Stimulated activated CD8-positive, alpha-beta memory T cell treated with anti-CD3 and anti-CD28 coated beads, Interleukin-15, amount 100 ng/mL, for 48 hours (primary cell): ENCODE measurements at regions not wholly inside any gene's neighbourhood (a gene's known extent, or its start where the extent isn't known, plus 50 kb on each side); places are given as distances from the start of the nearest gene placed in this dataset.
"Not testable (repeated sequence)": the region's sequence is repeated elsewhere in the genome, so short reads cannot be mapped to it uniquely, and the experiment has no call there.

Experiments used
- DNase-seq, 2 donors: peaks; one replicate each; pipeline ENCODE4 v3.0.0-alpha.2; 2020; ENCODE audit warnings: low read depth in 2 of 2

DNA sequence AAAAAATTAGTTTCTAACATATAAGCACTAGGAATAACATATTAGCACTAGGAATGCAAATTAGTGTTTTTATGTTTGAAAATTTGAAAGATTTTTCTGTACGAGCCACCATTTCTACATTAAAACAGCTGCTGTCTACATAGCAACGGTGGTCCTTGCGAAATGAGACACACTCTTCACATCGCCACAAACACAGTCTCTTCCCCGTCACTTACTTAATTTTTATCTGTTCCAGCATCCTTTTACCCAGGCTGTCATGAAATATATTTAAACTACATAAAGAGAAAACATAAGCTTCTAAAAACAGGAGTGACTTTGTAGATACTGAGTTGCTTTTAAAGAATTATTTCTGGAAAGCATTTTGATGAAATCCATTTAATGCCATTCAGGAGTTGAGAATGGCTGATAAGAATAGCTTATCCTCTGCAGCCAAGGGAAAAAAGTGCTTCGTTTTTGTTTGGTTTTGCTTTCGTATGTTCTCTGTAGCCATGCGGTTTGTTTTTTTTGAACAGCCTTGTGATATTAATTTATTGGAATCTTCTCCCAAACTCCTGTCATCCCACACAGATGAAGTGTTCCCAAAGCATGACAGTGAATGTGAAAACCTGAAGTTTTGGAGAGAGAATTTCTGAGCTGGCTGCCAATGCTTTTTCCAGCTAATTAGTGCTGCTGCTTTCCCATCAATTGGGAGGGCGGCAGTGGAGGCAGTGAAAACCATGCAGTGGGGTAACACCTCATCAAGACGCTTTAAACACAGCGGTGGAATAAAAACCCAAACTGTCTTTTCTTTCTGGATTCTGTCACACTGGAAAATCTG is 603.7 kb upstream of the ADARB2 start:
- no peak for DNase-seq

DNA sequence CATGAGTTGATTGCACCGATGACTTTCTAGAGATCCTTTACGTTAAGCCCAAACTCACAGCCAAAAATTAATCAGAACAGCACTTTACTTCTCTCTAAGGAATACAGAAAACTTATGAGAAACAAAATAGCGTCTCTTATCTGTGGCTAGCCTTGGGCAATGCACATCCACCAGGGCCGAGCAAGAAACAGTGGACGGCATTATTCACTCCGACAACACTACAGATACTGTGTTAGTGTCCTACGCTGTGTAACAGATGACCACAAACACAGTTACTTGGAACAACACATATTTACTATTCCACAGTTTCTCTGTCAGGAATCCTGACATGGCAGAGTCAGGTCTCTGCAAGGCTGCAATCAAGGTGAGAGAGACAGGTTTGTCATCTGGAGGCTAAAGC is 598.3 kb upstream of the ADARB2 start:
- DNase-seq: no peak

DNA sequence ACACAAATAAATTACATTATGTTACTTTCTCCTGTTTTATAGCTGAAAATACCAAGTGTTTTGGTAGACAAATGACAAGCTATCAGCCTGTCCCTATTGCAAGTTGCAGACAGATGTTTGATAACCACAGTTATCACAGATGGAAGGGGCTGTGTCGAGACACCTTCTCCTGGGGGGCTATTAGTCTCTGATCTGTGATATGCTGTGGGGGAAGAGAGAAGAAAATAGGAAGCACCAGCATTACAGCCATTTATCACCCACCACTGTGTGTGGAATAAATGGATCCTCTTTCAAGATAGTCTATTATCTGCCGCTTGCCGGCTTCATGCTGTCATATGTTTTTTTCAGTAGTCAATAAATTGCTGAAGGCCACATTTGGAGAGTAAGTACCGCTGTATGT is 597.2 kb upstream of the ADARB2 start:
- DNase-seq: no peak

DNA sequence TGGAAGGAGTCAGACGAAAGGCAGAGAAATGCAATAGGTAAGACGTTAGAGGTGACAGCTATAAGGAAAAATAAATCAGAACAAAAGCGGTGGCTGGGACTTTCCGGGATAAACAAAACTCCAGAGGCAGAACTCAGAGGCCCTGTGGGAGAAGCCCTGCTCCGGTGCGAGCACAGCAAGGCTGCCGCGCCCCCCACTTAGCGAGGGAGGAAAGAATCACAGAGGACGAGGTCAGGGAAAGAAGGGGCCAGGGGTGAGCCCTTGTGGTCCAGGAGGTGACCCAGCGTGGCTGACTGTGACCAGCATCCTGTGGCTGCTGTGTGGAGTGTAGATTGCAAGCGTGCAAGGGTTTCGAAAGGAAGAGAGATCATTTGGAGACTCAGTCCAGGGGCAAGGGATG is 591.8 kb upstream of the ADARB2 start:
- DNase-seq: no peak

DNA sequence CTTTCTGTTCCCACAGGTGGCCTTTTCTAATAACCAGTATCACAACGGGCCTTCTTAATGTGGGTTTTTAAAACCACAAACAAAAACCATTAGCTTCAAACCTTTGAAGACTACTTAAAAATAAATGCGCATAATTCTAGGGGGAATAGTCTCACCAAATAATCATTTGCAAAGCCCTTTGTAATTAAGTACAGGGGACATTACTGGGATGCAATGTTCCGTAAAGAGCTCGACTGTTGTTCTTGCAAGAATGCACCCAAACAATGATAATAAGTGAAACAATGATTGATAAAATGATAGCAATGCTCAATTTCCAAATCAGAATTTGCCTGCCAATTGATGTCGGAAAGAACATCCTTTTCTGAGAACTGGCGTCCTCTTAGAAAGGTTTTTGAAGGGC is 589.1 kb upstream of the ADARB2 start:
- no peak for DNase-seq

DNA sequence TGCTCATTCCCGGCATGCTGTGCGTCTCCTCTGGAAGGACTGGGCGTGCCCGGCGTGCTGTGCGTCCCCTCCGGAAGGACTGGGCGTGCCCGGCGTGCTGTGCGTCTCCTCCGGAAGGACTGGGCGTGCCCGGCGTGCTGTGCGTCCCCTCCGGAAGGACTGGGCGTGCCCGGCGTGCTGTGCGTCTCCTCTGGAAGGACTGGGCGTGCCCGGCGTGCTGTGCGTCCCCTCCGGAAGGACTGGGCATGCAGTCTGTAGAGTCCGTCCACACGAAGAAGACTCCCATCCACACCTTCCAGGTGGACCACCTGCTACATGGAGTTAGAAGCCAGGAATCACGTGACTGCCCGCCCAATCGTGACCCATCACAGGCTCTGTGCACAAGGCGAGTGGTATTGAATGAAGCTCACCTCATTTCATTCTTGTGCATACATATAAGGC is 577.7 kb upstream of the ADARB2 start:
- DNase-seq: not testable (repeated sequence)

DNA sequence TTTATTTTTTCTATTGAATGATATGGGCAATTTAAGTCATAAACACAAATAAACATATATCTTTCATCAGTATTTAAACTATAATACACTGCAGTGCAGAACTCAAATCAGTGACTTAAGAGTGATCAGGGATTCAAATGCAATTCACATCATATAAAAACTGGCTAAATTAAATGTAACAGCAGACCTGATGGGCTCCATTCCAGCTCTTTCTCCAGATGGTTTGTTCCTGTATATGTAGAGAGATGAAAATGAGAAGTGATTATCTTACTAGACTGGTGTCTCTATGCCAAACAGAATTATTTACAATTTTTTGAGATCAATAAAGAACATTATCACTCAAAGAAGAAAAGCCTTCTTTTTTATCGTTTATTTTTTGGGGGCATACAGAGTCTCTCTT is 568.8 kb upstream of the ADARB2 start:
- DNase-seq: no peak

DNA sequence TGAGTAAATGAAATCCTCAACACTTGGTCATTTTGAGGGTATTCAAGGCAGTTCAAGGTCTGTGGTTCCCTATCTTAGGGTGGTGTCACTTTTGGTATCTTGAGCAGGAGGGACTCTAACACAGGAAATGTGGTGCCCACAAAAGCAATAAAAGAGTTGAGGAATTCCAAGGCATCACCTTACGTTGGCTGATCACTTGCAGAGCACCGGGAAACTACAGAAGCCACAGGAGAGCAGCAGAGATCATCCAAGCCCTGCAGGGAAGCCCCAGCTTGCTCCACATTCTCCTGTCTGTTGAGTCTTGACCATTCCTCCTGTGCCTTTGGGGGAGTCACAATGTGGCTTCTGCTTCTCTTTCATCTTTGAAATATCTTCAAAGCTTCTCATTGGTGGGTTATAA is 565.8 kb upstream of the ADARB2 start:
- no peak for DNase-seq

DNA sequence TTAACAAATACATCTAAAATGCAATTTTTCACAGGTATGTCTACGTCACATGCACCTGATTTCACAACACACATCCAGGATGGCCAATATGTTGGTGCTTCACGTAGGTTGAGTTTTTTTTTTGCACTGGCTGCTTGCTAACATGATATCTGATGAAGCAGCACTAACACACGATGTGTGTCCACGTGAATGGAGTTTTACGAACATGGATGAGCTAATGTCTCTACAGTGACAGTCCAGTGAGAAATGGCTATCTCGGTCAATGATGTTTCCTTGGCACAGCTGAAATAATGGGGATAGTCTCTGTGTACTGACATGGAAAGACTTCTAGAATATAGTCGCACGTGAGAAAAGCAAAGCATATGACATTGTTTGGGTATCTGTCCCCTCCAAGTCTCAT is 563.9 kb upstream of the ADARB2 start:
- no peak for DNase-seq

DNA sequence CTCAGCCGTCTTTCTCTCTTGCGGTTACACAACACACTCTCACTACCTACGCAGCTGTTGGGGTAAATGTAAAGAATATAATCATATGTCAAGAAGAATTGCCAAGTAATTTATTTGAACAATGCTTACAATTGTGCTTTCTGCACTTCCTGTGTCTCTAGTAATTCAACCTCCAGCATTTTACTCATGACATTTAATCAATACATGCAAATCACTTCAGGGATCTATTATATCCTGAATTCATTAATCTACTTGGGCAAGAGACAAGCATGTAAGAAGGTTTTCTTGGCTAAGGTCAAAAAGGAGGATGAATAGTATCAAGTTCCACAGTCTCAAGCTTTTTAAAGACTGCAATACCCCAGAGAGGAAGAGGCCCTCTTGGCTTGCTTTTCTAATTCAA is 562.9 kb upstream of the ADARB2 start:
- no peak for DNase-seq

DNA sequence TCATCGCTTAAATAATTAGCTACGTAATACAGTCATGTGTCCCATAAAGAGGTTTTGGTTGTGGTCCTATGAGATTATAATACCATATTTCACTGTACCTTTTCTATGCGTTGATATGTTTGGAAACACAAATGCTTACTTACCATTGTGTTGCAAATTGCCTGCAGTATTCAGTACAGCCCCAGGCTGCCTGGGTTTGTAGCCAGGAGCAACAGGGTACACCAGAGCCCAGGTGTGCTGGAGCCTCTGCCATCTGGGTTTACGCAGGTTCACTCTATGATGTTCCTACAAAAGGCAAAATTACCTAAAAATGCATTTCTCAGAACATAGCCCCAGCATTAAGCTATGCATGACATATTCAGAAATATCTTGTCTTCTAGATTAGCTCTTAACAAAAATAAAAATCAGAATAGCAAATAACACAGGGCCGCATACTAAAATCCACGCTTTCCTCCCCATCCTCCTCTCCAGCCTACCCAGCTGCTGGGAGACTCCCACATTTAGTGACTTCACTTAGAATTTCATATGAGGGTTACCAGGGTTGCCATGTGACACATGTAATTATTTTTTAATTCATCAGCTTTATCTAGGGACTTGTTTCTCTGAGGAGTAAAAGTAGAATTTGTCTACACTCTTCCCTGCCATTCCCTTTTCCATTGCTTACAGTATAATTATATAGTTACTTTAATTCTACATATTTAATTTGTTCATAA is 559.0 kb upstream of the ADARB2 start:
- no peak for DNase-seq

DNA sequence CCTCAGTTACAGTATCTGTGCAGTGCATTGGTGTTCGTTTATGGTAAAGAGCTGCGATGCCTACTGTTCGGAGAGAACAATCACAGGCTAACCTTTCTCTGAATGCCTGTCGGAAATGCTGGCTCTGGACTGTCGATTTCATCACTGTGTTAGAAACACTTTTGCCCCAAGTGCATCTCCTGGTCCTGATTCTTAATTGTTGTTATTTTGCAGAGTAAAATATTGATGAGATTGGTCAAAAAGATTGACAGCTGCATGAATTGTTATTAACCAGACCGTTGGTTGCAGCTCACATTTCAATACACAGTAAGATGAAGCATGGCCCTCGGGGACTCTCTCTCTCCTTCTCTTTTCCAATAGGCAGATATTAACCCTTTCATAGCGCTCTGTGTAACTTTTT is 557.4 kb upstream of the ADARB2 start:
- DNase-seq: no peak

DNA sequence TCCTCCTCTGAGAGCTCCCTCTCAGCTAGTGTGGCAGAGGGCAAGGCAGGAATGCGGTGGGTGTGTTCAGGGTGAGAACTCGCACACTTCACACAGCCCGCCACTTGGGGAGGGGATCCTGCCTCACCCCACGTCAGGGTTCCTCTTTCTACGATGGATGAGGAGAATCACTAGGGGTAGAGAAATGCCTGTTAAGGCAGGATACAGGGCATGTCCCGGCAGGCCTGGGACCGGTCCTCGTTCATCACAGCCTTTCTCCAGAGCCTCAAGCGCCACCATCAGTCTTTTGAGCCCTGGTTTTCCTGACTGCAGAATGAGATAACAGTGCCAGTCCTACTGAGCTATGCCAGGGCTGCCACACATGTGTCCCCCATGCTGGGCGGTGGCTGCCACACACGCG is 546.7 kb upstream of the ADARB2 start:
- no peak for DNase-seq

DNA sequence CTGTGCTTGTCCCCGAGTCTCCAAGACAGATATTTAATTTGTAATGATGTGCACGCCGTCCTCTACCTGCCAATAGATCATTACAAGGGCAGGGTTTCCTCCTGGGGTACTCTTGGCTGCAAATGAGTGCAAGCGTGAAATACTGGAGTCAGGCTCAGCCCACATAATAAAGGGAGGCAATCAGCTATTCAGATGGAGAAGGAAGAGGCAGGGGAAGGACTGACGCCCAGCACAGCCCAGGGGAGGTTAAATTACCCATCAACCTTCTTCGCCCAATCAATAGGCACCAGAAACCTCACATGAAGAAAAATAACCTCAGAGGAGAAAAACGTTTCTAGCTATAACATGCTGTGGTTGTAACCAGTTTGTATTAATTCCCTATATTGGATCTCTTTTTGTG is 544.9 kb upstream of the ADARB2 start:
- DNase-seq: no peak

DNA sequence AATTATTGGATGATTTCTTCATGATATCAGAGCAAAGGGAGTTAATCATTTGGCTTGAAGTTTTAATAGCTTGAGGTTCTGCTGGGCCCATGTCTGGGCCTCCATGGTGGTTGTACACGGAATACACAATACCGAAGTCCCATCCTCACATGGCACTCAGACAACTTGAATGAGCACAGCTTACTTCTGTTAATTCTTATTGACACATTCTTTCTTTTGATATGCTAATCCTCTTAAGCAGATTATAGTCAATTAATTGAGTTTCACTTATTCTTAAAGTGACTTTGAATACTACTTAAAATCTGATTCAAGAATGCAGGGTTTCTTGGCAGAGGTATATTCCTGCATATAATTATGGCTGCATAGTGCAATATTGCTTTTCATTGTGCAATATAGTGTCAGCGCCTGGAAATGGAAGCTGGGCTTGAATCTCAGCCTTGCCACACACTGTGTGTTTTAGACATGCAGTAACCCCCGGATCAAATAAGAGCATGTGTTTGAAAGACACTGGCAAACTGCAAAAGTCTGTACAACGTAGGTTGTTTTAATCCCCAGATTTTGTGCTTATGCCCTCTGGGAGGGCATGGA is 543.5 kb upstream of the ADARB2 start:
- DNase-seq: no peak

DNA sequence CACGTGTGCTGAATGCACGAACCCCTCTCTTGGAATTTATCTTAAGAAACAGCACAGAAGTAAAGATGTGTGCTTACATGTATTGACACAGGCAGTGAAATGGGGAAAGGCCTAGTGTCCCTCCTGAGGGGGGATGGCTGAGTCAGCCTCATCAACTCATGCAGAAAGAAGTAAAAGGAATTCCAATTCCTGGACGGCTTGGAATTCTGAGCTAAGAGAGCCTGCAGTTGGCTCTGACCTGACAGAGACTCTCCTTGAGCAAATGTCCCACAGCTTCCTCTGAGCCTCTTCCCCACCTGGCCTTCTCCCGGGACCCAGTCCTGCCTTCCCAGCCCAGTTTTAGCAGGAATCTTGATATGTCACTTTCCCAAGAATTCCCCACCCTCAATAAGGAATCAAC is 542.4 kb upstream of the ADARB2 start:
- no peak for DNase-seq

DNA sequence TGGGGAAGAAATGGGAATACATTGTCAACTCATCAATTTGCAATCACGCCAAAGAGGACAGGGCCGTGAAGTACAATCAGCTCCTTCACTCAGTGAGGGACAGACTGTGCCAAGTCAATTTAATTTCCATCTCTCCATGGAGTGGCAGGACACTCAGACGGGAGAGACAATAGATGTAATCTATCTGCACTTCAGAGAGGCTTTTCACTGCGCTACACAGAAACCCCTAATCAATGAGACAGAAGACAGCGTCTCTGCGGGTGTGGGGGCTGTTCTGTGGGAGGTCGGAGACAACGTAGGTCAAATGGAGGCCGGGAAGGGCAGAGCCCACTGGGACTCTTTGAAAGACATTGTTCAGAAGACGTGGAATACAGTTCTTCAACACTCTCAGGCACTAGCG is 541.0 kb upstream of the ADARB2 start:
- DNase-seq: no peak

DNA sequence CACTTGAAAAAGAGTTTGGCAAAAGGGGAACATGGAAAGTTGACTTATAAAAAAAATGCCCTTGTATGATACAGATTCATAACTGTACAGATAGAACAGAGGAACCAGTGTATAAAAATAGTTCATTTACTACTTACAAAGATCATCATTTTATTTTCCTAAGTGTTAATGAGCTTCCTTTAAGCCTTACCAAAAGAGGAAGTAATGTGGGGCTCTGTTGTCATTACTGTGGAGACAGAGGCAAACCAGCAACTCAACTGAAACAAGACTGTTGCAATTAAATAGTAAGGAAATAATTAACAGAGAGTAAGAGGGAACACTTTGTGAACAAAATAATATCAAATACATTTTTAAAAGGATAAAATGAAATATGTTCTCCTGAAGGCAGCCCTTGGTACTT is 526.2 kb upstream of the ADARB2 start:
- DNase-seq: no peak

DNA sequence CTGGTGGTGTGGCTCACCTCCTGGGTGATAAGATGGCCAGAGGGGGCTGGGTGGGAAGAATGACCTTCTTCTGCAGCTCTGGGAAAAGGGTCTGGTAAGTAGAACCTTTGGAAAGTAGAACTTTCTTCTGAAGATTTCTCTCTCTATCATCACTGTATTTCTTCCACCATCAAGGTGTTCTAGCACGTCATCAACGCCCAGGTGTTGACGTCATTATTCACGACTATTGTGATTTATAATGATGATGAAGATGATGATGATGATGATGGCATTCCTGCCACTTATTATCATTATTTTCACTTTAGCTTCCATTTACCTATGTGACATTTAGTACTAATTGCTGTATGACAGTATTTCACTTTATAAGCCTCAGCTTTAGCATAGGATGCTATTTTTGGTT is 525.6 kb upstream of the ADARB2 start:
- DNase-seq: no peak

DNA sequence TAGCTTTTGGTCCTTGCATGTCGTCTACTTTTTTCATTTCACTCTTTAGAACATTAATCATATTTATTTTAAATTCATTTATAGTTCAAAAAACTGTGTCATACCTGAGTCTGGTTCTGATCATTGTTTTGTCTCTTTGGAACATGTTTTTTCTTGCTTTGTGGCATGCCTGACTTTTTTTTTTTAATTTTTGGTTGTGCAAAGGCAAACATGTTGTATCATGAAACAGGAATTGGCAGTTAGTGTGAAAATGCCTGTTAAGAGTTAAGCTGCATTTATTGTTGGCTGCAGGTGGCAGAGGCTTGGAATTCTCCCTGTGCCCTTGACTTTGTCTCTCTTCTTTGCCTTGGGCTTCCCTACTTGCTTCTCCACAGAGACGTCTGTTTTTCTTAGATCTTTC is 525.0 kb upstream of the ADARB2 start:
- DNase-seq: no peak

DNA sequence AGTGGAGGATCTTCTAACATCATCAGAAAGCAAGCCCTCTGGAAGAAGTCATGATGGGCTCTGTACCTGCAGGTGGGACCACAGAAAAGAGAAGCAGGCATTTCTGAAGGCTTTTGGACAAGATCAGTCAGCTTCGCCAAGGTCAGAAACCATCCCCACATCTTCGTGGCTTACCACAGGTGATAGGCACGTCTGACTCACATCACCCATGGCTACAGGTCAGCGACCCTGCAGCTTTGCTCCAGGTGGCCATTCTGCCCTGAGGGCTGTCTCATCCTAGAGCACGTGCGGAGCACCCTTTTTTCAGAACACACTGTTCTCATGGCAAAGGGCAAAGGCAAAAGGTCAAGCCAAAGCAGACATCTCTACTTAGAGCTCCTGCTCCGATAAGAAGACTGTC is 518.9 kb upstream of the ADARB2 start:
- DNase-seq: no peak

DNA sequence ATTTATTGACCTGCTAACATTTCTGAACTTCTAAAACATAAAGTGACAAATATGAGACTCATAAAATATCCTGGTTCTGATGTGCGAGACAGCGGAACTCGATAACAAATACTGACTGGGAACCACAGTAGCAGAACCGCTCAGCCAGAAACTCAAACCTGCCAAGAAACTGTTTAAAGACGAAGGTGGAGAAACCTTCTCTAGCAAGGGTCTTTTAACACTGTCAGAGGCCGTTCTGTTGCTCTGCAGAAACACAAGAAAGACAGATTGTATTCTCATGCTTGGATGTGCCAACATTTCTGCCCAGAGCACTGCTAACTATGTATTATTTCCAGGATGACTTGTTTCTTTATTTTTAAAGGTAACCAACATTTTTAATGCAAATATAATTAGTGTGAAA is 514.8 kb upstream of the ADARB2 start:
- DNase-seq: no peak

DNA sequence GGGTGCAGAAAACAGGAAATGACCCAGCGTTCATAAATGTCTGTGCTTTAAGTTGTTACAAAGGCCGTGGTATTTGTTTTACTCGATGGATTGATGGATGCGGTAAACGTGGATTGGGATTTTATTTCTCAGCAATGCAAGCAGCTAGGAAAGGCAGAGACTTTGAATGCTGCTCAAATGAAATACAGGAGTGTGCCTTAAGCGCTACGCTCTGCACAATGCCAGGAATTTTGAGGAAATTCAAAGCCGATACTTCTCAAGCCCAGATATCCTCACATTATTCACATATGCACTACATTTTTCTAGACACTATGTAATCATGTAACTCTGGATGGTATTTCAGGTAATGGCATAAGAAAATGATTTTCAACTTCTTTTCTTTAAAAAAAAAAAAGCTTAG is 514.3 kb upstream of the ADARB2 start:
- no peak for DNase-seq
